Endothelial cell of umbilical vein (primary cell): ENCODE measurements at regions not wholly inside any gene's neighbourhood (a gene's known extent, or its start where the extent isn't known, plus 50 kb on each side); places are given as distances from the start of the nearest gene placed in this dataset.

Experiments used
- BruUV-seq: library from RNA; stranded (reverse); fragments of 400-500 nt; replicated peaks from 2 replicates; lab custom pipeline; 2021; lab: Mats Ljungman, UMichigan
- CTCF ChIA-PET: fragments of 300-600, 350-600 bp; sonication (Branson Sonifier 250); formaldehyde crosslinking; loops from one replicate; lab custom pipeline; 2021; ENCODE audit warnings: antibody characterized with exemption, inconsistent platforms; lab: Charles Lee
- POLR2A ChIA-PET: fragments of 300-600, 350-600 bp; sonication (Branson Sonifier 250); formaldehyde crosslinking; loops from one replicate; lab custom pipeline; 2021; ENCODE audit warnings: antibody characterized with exemption, inconsistent platforms; lab: Charles Lee
- DNase-seq: peaks from one replicate; pipeline ENCODE4 v3.0.0-alpha.2; 2011; ENCODE audit warnings: low read depth, low spot score
- FAIRE-seq: peaks from 2 replicates; lab custom pipeline; 2011; peaks lifted over from hg19 to GRCh38; lab: Jason Lieb, UNC
- H2AFZ ChIP-seq: 2 replicates; pipeline ENCODE4 v1.6.0; 2012; ENCODE audit warnings: low read depth, low read length, control low read depth, inconsistent platforms
- H3K27ac ChIP-seq: 2 replicates; pipeline ENCODE4 v1.5.1; 2011; ENCODE audit warnings: low read depth, mild to moderate bottlenecking, control low read depth, low read length, moderate library complexity; ENCODE audit not compliant: insufficient read depth
- H3K27me3 ChIP-seq, 2 experiments: 2 replicates each; pipeline versions ENCODE4 v1.6.0 to v1.6.1; 2011; ENCODE audit warnings: low read length in 2 of 2, mixed read lengths in 1 of 2; ENCODE audit not compliant: control insufficient read depth in 2 of 2, insufficient read depth in 2 of 2
- H3K36me3 ChIP-seq, 2 experiments: 2 replicates in 1 of 2; 3 replicates in 1 of 2; pipeline ENCODE4 v1.5.1; 2011; ENCODE audit warnings: low read length in 2 of 2, mild to moderate bottlenecking in 1 of 2, moderate library complexity in 1 of 2; ENCODE audit not compliant: control insufficient read depth in 2 of 2, insufficient read depth in 2 of 2; ENCODE audit errors: extremely low read depth in 1 of 2
- H3K4me1 ChIP-seq: 3 replicates; pipeline ENCODE4 v1.5.1; 2011; ENCODE audit warnings: mild to moderate bottlenecking, low read length; ENCODE audit not compliant: control insufficient read depth, insufficient read depth; ENCODE audit errors: extremely low read depth
- H3K4me2 ChIP-seq: 2 replicates; pipeline ENCODE4 v1.6.1; 2011; ENCODE audit warnings: low read length, control low read depth, mixed read lengths; ENCODE audit not compliant: insufficient read depth
- H3K4me3 ChIP-seq, 3 experiments: fragments of 200-600 bp in 1 of 3; sonication (generic), shearing (Covaris generic) in 1 of 3; replicated peaks in 1 of 3; 2 replicates each; pipeline ENCODE4 v1.5.1; 2011 to 2016; ENCODE audit warnings: control low read depth in 3 of 3, low read length in 3 of 3, mild to moderate bottlenecking in 2 of 3, inconsistent platforms in 1 of 3, low read depth in 1 of 3, moderate library complexity in 1 of 3; ENCODE audit not compliant: insufficient read depth in 1 of 3
- H3K79me2 ChIP-seq: 2 replicates; pipeline ENCODE4 v1.6.0; 2012; ENCODE audit warnings: low read length, inconsistent platforms; ENCODE audit not compliant: control insufficient read depth, insufficient read depth
- H3K9ac ChIP-seq: replicated peaks from 2 replicates; pipeline ENCODE3; 2011; ENCODE audit warnings: low read length, control low read depth; ENCODE audit not compliant: insufficient read depth; ENCODE audit errors: extremely low read depth
- H3K9me1 ChIP-seq: replicated peaks from 3 replicates; pipeline ENCODE4 v1.6.0; 2011; ENCODE audit warnings: mild to moderate bottlenecking, low read length; ENCODE audit not compliant: control insufficient read depth, insufficient read depth; ENCODE audit errors: extremely low read depth
- H3K9me3 ChIP-seq: replicated peaks from 2 replicates; pipeline ENCODE4 v1.5.1; 2012; ENCODE audit warnings: low read length, inconsistent platforms; ENCODE audit not compliant: control insufficient read depth, insufficient read depth
- H4K20me1 ChIP-seq: replicated peaks from 2 replicates; pipeline ENCODE3; 2011; ENCODE audit warnings: mild to moderate bottlenecking, low read length; ENCODE audit not compliant: control insufficient read depth, insufficient read depth; ENCODE audit errors: extremely low read depth
- CTCF ChIP-seq, 2 donors: IDR thresholded peaks; 1 replicate in 1 of 2; 2 replicates in 1 of 2; pipeline ENCODE4 v1.5.1; 2011; ENCODE audit warnings: low read length in 2 of 2, mild to moderate bottlenecking in 2 of 2, moderate library complexity in 2 of 2, control low read depth in 1 of 2, inconsistent platforms in 1 of 2, low read depth in 1 of 2; ENCODE audit not compliant: insufficient read depth in 1 of 2; ENCODE audit errors: extremely low read depth in 1 of 2
- EZH2 ChIP-seq: IDR thresholded peaks from 2 replicates; pipeline ENCODE4 v1.6.1; 2012; ENCODE audit warnings: borderline replicate concordance, low read depth, mild to moderate bottlenecking, moderate library complexity, low read length, inconsistent platforms; ENCODE audit not compliant: severe bottlenecking
- FOS ChIP-seq: IDR thresholded peaks from 2 replicates; pipeline ENCODE4 v1.6.1; 2011; ENCODE audit warnings: mild to moderate bottlenecking, low read length, moderate library complexity, borderline replicate concordance; ENCODE audit not compliant: insufficient read depth
- GATA2 ChIP-seq: IDR thresholded peaks from 2 replicates; pipeline ENCODE4 v1.7.0; 2011; ENCODE audit warnings: low read depth, mild to moderate bottlenecking, moderate library complexity, mixed read lengths, low read length; ENCODE audit not compliant: insufficient read length, insufficient read depth
- JUN ChIP-seq: IDR thresholded peaks from 2 replicates; pipeline ENCODE4 v1.6.1; 2011; ENCODE audit warnings: borderline replicate concordance, low read depth; ENCODE audit not compliant: insufficient read length, insufficient read depth
- MYC ChIP-seq: IDR thresholded peaks from one replicate; pipeline ENCODE4 v1.6.1; 2011; ENCODE audit warnings: mild to moderate bottlenecking, low read depth, low read length
- POLR2A ChIP-seq: IDR thresholded peaks from 2 replicates; pipeline ENCODE4 v1.6.1; 2012; ENCODE audit warnings: low read depth, mild to moderate bottlenecking, control low read depth, low read length
- POLR2AphosphoS5 ChIP-seq: IDR thresholded peaks from 2 replicates; pipeline ENCODE4 v1.6.1; 2012; ENCODE audit warnings: low read depth, mild to moderate bottlenecking, control low read depth, low read length, moderate library complexity; ENCODE audit not compliant: insufficient read depth
- dilution Hi-C: fragments of 300-500 bp; cut with MboI; formaldehyde crosslinking; loops from one replicate; pipeline ENCODE4 v1.15.0; 2019; ENCODE audit warnings: low sequenced_read_pairs; ENCODE audit not compliant: extremely low pct_ligation_motif_present
- intact Hi-C: fragments of 100-400 bp; cut with micrococcal nuclease; formaldehyde crosslinking; loops from one replicate; pipeline ENCODE4 v1.10.0; 2022
- TF ChIP-seq, protein P1 (sequence below): IDR thresholded peaks from 2 replicates; pipeline ENCODE4 v1.6.1; 2011; ENCODE audit not compliant: insufficient read depth, insufficient read length

DNA sequence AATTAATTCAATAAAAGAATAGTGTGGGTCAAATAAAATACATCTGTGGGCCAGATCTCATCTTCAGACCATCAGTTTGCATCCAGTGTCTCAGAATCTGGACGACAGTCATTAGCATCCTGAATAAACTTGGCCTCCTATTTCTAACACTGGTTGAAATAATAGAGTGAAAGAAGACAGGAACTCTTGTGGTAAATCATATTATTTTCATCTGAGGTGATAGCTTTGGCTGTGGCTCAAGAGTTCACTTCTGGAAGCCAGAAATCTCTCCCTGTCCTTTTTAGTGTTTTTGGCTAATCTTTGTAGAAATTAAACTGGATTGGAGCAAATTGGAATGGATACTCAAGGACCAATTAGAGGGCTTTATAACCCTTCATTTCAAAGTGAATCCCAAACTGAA is 63.4 kb upstream of the HMHB1 start:
- no peaks in the 10 kb centered on the region for H3K9me3 ChIP-seq
- BruUV-seq = no TSS peak
- dilution Hi-C loops = no loop called here
- H4K20me1 ChIP-seq = no peaks in the 10 kb centered on the region
- intact Hi-C loops = no loop called here
- H3K9ac ChIP-seq = no peak overlapping the region
- POLR2A ChIA-PET = no interaction called here
- CTCF ChIA-PET = no interaction called here
- H3K4me1 ChIP-seq = no peaks in the 10 kb centered on the region
- no peak for DNase-seq
- no peaks in the 10 kb centered on the region for H3K36me3 ChIP-seq
- H3K4me2 ChIP-seq = no peak overlapping the region
- H3K9me1 ChIP-seq = no peaks in the 10 kb centered on the region
- peaks cover 0 to 3% of the 10 kb centered on the region in 2 experiments for H3K27me3 ChIP-seq
- TF ChIP-seq POLR2AphosphoS5 = no peak
- no peak for TF ChIP-seq POLR2A
- TF ChIP-seq JUN = no peak
- TF ChIP-seq MYC = no peak
- TF ChIP-seq FOS = no peak
- TF ChIP-seq, protein P1, sequence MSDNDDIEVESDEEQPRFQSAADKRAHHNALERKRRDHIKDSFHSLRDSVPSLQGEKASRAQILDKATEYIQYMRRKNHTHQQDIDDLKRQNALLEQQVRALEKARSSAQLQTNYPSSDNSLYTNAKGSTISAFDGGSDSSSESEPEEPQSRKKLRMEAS = no peak
- TF ChIP-seq GATA2 = no peak
- no peak for TF ChIP-seq CTCF (IDR thresholded peaks at IDR 0.05; ENCODE audit: extremely low read depth in 1 of 2, insufficient read depth in 1 of 2, low read depth in 1 of 2, low read length in 2 of 2)
- TF ChIP-seq EZH2 = no peak
- no peaks in the 10 kb centered on the region for H3K79me2 ChIP-seq
- FAIRE-seq = no peak
- no peak overlapping the region for H3K27ac ChIP-seq
- no peak overlapping the region for H2AFZ ChIP-seq
- no peak overlapping the region for H3K4me3 ChIP-seq
